ENCODE measurements at regions not wholly inside any gene's neighbourhood (a gene's known extent, or its start where the extent isn't known, plus 50 kb on each side); places are given as distances from the start of the nearest gene placed in this dataset.

DNA sequence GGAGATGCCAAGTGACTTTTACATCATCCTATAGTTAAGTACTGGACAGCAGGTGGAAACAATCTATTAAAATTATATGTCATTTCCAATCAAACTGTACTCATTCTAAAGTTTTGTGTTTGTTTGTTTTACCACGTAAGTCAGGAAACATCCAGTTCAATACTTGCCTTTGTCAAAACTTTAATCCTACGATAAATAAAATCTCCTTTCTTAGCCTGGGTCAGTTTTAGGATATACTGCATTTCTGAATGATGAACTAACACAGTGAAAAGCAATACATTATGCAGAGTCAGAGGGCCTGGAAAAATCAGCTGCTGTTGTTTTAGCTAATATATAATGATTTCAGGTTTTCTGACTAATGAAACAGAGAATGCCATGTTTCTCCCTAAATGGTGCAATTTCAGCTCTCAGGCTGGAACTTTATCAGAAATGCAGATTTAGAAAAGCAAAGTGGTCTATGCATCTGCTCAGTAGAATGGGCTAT, 756.4 kb downstream of the CDH11 start:
- TF ChIP-seq POLR2AphosphoS5 (IDR thresholded peaks at IDR 0.05; ENCODE audit: low read depth, low read length) = no peak
- TF ChIP-seq REST (IDR thresholded peaks at IDR 0.05; ENCODE audit: insufficient read depth in 1 of 2, low read depth in 2 of 2, low read length in 2 of 2) = no peak
- no peak for TF ChIP-seq SIN3A (IDR thresholded peaks at IDR 0.05; ENCODE audit: borderline replicate concordance, insufficient read depth, low read length)
- TF ChIP-seq FOXP2 (optimal IDR thresholded peaks at IDR 0.05; ENCODE audit: borderline replicate concordance, extremely low read depth, extremely low read length, insufficient read depth) = no peak
- TF ChIP-seq TAF1 (IDR thresholded peaks at IDR 0.05; ENCODE audit: borderline replicate concordance, insufficient read depth, low read length) = no peak

GRCh38 chr16:64364894-64365293, 757.0 kb downstream of the CDH11 start:
- TF ChIP-seq POLR2AphosphoS5 (IDR thresholded peaks at IDR 0.05; ENCODE audit: low read depth, low read length) (no peak), TAF1 (IDR thresholded peaks at IDR 0.05; ENCODE audit: borderline replicate concordance, insufficient read depth, low read length) (no peak), SIN3A (IDR thresholded peaks at IDR 0.05; ENCODE audit: borderline replicate concordance, insufficient read depth, low read length) (no peak), REST (IDR thresholded peaks at IDR 0.05; ENCODE audit: insufficient read depth in 1 of 2, low read depth in 2 of 2, low read length in 2 of 2) (no peak)

DNA sequence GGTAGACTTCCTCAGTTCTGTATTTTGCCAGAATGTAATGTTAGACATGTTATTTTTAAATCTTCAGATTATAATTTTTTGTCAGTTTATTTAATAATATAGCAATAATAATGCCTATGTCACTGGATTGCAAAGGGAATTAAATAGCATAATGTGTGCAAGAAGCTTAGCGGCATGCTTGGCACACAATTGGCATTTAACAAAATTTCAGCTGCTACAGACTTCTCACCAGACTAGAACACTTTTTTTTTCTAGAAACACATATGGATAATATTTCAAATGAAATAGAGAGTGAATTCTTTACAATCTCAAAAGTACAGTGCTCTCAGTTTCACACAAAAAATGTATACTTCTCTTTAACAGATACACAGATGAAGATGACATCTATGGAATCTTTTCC, 757.4 kb downstream of the CDH11 start:
- TF ChIP-seq FOXP2 (optimal IDR thresholded peaks at IDR 0.05; ENCODE audit: borderline replicate concordance, extremely low read depth, extremely low read length, insufficient read depth) (no peak), SIN3A (IDR thresholded peaks at IDR 0.05; ENCODE audit: borderline replicate concordance, insufficient read depth, low read length) (no peak), POLR2AphosphoS5 (IDR thresholded peaks at IDR 0.05; ENCODE audit: low read depth, low read length) (no peak), TAF1 (IDR thresholded peaks at IDR 0.05; ENCODE audit: borderline replicate concordance, insufficient read depth, low read length) (no peak), REST (IDR thresholded peaks at IDR 0.05; ENCODE audit: insufficient read depth in 1 of 2, low read depth in 2 of 2, low read length in 2 of 2) (no peak)

DNA sequence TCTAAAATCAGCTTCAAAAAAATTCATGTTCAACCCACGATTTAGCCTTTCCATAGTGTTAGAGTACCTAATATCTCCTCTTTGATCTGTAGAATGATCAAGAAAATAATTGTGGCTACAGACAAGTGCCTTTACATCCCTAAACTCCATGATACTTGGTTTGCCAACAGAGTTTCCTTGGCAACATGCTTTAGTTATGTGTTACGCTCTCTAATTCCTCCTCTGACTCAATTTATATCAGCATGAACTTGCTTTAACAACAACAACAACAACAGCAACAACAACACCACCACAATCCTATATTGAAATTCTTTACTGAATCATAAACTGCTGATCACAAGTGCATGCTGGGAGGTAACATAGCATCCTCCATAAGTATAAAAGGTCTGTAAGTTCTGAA, 757.8 kb downstream of the CDH11 start:
- no peak for TF ChIP-seq FOXP2 (optimal IDR thresholded peaks at IDR 0.05; ENCODE audit: borderline replicate concordance, extremely low read depth, extremely low read length, insufficient read depth)
- no peak for TF ChIP-seq REST (IDR thresholded peaks at IDR 0.05; ENCODE audit: insufficient read depth in 1 of 2, low read depth in 2 of 2, low read length in 2 of 2)
- no peak for TF ChIP-seq POLR2AphosphoS5 (IDR thresholded peaks at IDR 0.05; ENCODE audit: low read depth, low read length)
- no peak for TF ChIP-seq TAF1 (IDR thresholded peaks at IDR 0.05; ENCODE audit: borderline replicate concordance, insufficient read depth, low read length)
- no peak for TF ChIP-seq SIN3A (IDR thresholded peaks at IDR 0.05; ENCODE audit: borderline replicate concordance, insufficient read depth, low read length)

GRCh38 chr16:64363039-64363438, 758.8 kb downstream of the CDH11 start:
- TF ChIP-seq FOXP2 (optimal IDR thresholded peaks at IDR 0.05; ENCODE audit: borderline replicate concordance, extremely low read depth, extremely low read length, insufficient read depth) (no peak), SIN3A (IDR thresholded peaks at IDR 0.05; ENCODE audit: borderline replicate concordance, insufficient read depth, low read length) (no peak), TAF1 (IDR thresholded peaks at IDR 0.05; ENCODE audit: borderline replicate concordance, insufficient read depth, low read length) (no peak), REST (IDR thresholded peaks at IDR 0.05; ENCODE audit: insufficient read depth in 1 of 2, low read depth in 2 of 2, low read length in 2 of 2) (no peak), POLR2AphosphoS5 (IDR thresholded peaks at IDR 0.05; ENCODE audit: low read depth, low read length) (no peak)

Data from PFSK-1 (cell line).